ENCODE measurements at regions not wholly inside any gene's neighbourhood (a gene's known extent, or its start where the extent isn't known, plus 50 kb on each side); places are given as distances from the start of the nearest gene placed in this dataset.

- TF ChIP-seq POLR2AphosphoS5 (IDR thresholded peaks at IDR 0.05; ENCODE audit: borderline replicate concordance, low read depth, low read length): no peak
- TF ChIP-seq EZH2 (IDR thresholded peaks at IDR 0.05): no peak
Observed at GRCh38 chr3:14311729-14312128, 90.7 kb upstream of the SLC6A6 start.

Measured in SK-N-MC (cell line).